ENCODE measurements at regions not wholly inside any gene's neighbourhood (a gene's known extent, or its start where the extent isn't known, plus 50 kb on each side); places are given as distances from the start of the nearest gene placed in this dataset.
"Not testable (repeated sequence)": the region's sequence is repeated elsewhere in the genome, so short reads cannot be mapped to it uniquely, and the experiment has no call there.

DNA sequence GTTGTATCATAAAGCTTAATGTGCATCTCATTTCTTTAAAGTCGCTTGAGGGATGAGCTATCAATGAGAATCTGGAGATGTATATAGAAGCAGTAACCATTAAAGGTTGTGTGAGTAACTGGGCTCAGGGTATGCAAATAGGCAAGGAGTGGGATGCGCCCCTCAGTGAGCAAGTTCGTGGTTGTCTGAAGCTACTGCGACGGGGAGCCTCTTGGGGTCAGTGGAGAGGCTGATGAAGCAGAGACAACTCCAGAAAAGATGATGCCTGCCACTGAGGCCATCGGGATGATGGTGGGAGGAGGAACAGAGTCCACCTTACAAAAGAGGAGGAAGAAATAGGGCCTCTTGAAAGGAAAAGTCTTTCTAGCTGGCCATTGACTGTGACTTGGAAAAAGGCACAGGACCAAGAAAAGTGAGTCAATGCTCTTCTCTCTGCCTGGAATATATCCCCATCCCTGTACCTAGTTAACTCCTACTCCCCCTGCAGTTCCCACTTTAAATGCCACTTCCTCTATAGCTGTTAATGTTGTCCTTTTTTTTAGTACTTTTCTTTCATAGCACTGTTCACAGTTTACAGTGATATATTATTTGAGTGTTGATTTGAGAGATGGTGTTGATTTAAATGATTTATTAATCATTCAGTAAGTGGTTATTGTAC is 51.4 kb upstream of the LSM6 start:
- no peak for DNase-seq (ENCODE audit: low spot score)

GRCh38 chr4:146123231-146123630 is 52.3 kb upstream of the LSM6 start:
- no peak for DNase-seq (ENCODE audit: low spot score)

GRCh38 chr4:146122398-146122797 is 53.1 kb upstream of the LSM6 start:
- no peak for DNase-seq (ENCODE audit: low spot score)

DNA sequence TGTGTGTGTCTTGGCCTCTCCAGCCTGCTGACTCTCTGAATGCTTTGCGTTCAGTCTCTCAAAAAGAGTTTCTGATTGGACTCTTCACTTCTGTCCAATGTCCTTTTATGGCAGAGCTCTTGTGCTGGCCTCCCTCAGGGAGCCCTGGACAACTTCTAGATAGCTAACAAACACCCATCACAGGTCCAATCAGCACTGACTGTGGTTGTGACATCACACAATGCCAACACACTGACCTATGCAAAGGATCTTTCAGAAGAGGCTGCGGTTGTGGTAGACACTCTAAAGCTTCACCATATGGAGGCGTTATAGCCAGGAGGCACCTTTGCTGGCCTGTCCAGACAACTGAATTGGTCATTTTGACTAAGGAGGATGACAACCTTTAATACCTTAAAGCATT is 53.8 kb upstream of the LSM6 start:
- no peak for DNase-seq (ENCODE audit: low spot score)

GRCh38 chr4:146119845-146120404 is 55.6 kb upstream of the LSM6 start:
- DNase-seq (ENCODE audit: low spot score), result no peak

GRCh38 chr4:146114066-146114465 is 61.5 kb upstream of the LSM6 start:
- no peak for DNase-seq (ENCODE audit: low spot score)

DNA sequence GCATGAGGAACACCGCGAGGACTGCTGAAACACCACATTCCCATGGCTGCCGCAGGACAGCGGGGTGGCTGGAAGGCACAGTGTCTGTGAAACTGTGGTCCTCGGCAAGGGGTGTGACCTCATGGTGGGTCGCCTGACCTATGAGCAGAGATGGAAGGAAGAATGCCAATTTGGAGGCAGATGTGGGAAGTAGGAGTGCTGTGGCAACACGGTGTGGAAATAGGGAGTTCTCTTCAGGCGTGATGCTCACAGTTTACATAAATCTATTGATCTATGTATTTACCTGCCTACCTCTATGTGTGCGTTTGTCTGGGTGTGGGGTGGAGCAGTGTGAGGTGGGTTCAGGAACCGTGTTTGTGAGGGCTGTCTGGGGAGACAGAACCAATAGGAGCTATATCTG is 62.3 kb upstream of the LSM6 start:
- DNase-seq (ENCODE audit: low spot score), result no peak

DNA sequence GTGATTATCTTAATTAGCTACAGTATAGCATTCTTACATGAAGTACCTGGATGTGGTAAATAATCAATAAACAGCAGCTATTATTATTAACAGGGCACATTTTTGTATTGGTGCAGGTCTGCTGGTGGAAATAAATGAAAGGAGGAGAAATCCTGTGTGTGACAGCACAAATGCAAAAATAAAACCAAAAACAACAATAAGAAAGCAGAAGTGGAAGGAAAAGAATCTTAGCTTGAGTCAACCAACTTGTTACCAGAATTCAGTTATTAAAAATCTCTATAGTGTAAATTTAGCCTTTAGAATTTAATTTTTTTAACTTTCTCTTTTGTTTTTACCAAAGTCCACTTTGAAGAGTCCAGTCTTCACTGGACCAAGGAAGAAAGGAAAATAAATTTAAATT is 63.1 kb upstream of the LSM6 start:
- DNase-seq (ENCODE audit: low spot score), result no peak

GRCh38 chr4:146110871-146111485 is 64.5 kb upstream of the LSM6 start:
- DNase-seq (ENCODE audit: low spot score), result no peak

DNA sequence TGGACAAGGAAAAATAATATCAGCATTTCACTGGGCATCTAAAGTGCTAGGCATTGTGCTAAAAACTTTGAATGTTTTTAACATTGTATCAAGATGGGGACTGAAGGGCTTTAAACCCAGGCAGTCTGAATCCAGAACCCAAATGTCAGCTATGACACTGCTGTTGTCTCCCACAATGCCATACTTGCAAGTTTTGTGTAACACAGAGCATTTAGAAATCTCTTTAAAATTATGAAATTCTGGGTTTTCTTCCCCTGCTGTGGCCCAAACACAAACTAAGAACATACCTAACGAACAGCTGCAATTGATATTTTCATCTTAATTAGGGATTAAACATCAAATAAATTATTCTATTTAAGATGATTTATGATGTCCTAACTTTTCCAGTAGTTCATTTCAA is 66.8 kb upstream of the LSM6 start:
- no peak for DNase-seq (ENCODE audit: low spot score)

GRCh38 chr4:146107587-146108240 is 67.8 kb upstream of the LSM6 start:
- DNase-seq (ENCODE audit: low spot score), result no peak

DNA sequence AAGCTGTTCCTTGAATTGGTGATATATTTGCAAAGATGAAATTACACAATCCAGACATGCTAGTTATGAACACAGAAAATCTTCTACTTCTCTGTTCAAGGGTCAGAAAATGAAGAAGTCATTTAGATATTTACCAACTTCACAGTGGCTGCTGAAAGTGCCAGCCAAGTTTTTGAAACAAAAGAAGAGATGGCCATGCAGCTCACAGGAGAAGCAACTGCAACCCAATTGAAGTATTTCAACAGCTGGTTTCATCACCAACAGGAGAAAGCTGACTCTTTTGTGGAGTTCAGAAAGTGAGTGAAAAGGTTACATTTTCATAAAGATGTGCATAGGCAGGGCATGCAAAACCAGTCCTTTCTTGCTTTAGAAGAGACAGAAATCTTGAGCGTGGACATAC is 70.1 kb upstream of the LSM6 start:
- DNase-seq (ENCODE audit: low spot score), result no peak

- no peak for DNase-seq (ENCODE audit: low spot score)
Observed at GRCh38 chr4:146104541-146104940, 71.0 kb upstream of the LSM6 start.

GRCh38 chr4:146104052-146104451 is 71.5 kb upstream of the LSM6 start:
- DNase-seq (ENCODE audit: low spot score), result not testable (repeated sequence)

GRCh38 chr4:146099585-146099984 is 75.9 kb upstream of the LSM6 start:
- no peak for DNase-seq (ENCODE audit: low spot score)

- no peak for DNase-seq (ENCODE audit: low spot score)
Observed at GRCh38 chr4:146098978-146099377, 76.5 kb upstream of the LSM6 start.

DNA sequence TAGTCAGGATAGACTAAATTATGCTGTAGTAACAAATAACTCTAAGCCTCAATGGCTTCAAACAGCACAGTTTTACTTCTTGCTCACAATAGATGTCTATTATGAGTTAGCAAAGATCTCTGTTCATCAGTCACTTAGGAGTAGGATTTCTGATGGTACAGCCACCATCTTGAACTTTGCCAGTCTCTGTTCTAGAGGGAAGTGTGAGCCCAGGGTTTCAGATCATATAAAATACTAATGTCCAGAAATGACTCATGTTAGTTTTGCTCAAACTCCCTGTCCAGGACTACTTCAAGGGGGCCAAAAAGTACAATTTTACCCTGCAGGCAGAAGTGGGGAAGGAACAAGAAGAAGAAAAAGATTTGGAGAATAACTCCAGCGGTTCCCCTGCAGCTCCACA is 77.1 kb upstream of the LSM6 start:
- no peak for DNase-seq (ENCODE audit: low spot score)

DNA sequence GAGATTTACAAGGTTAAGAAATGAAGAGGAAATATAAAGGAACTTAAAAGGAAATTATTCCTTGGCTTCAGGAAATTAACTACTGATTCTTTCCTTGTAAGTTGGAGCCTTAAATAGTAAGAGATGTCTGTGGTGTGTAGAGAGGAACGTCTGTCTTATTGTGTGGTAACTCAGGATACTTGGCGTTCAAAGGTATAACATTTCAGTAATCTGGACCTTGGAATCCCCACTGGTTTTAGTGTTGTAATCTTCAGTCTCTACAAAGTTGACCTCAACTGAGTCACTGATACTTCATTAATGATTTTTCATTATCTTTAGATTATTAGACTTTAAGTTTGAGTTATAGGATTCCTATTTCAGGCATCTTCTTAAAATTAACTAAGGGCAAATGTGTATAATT is 79.1 kb upstream of the LSM6 start:
- no peak for DNase-seq (ENCODE audit: low spot score)

DNA sequence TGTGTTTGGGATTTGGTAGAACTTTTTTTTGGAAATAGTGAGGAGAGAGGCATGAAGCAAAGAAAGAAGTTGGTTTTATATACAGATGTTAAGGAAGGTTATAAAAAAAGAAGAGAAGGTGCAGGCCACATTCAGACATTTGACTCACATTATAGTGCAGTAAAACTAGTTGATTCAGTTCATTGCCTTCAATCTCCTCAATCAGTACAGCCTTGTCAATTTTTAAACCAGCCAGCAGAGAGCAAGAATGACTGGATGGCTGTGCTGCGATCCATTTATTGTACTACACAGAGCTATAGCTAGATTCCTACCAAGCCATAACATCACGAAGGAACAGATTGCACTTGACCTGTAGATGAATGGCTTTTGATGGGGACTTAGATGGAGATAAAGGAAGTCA is 79.7 kb upstream of the LSM6 start:
- no peak for DNase-seq (ENCODE audit: low spot score)

DNA sequence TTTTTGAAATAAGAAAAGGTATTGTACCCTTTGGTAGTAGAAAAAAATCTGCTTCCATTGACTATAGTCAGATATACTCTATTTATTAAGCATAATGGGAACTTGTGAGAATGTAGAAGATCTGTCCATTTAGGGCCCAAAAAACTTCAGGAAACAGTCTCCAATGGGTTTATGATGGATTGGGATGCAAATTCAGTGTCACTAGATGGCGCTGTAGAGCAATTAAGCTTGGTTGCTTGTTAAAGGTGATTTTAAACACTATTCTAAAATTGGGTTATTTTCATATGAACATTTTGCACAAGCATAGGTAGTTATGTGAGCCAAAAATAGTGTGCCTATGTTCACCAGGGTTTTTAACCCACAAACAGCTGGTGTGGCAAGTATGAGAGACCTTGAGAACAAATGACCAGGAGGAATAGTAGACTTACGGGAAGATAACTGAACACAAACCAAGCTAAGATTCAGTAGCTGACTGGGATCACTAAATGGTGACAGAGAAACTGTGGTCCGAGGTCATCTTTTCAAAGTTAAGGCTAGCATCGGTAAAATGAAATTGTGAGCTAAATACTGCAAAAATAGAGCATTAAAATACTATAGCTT is 80.3 kb upstream of the LSM6 start:
- no peak for DNase-seq (ENCODE audit: low spot score)

DNA sequence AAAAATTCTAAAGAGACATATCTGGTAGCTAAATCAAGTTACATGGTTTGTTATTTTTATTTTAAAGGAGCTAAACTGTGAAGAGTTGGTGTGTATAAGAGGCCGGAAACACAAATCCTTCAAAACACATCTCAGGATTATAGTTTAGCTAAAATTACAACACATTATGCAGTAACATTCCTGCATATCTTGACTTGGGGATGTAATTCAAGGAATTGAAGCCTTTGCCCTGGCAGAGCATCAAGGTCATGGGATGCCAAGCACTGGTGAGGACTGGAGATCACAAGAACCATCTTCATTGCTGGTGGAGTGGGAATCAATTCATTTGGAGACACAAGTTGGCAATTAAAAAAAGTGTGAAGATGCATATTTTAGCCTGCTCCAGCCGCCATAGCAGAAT is 86.8 kb upstream of the LSM6 start:
- DNase-seq (ENCODE audit: low spot score), result no peak

DNA sequence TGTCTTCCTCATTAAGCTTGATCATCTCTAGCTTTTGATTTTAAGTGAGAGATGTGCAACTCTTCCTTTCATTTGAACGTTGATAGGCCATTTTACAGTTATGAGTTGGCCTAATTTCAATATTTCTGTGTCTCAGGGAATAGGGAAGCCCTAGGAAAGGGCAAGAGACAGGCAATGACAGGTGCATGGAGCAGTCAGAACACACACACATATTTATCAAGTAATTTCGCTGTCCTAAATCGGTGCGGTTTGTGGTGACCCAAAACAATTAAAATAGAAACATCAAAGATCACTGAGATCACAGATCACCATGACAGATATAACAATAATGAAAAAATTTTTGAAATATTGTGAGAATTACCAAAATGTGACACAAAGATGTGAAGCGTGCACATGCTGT is 87.7 kb upstream of the LSM6 start:
- DNase-seq (ENCODE audit: low spot score), result no peak

DNA sequence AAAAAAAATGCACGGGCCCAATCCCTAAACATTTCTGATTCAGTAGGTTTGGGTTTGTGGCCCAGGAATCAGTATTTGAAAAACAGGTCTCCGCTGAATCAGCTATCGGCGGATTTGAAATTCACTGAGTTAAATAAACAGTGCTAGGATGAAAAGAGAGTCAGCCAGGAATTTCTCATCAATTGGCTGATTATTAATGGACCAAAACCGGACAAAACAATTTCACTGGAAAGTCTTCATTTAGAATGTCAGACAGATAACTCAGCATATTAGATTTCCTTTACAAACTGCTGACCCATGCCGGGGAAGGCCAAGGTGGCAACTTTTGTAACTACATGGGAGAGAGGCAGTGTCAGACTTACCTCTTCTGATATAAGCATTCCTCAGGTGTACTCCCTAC is 99.4 kb upstream of the LSM6 start:
- no peak for DNase-seq (ENCODE audit: low spot score)
